ENCODE measurements at regions not wholly inside any gene's neighbourhood (a gene's known extent, or its start where the extent isn't known, plus 50 kb on each side); places are given as distances from the start of the nearest gene placed in this dataset.

DNA sequence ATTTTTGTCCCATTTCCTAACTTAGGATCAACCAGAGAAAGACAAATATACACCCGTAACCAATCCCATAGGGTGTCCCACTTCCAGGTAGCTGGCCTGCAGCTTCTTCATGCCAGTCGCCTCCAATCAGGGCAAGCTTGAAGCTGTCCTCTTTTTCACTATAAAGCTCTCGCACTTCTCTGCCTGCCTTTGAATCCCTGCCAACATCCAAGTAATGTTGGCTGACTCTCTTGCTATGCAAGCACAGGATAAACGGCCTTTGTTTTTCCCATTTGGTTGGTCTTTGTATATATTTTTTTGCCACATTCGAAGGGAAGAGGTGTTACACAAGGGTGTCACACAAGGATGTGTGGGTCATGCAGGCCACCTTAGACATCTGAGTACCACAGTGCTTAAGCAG lies 388.8 kb downstream of the CBLN2 start:
- no peaks in the 10 kb centered on the region for H3K27me3 ChIP-seq
- H2AFZ ChIP-seq = no peak overlapping the region
- no peaks in the 10 kb centered on the region for H3K36me3 ChIP-seq (replicated peaks; ENCODE audit: insufficient read depth, low read depth)
- no peak overlapping the region for H3K4me2 ChIP-seq
- TF ChIP-seq EZH2phosphoT487 (IDR thresholded peaks at IDR 0.05; ENCODE audit: low read depth, severe bottlenecking, unreplicated experiment) (no peak), EZH2 (IDR thresholded peaks at IDR 0.05; ENCODE audit: borderline replicate concordance) (no peak)
- TF ChIP-seq, protein P1, sequence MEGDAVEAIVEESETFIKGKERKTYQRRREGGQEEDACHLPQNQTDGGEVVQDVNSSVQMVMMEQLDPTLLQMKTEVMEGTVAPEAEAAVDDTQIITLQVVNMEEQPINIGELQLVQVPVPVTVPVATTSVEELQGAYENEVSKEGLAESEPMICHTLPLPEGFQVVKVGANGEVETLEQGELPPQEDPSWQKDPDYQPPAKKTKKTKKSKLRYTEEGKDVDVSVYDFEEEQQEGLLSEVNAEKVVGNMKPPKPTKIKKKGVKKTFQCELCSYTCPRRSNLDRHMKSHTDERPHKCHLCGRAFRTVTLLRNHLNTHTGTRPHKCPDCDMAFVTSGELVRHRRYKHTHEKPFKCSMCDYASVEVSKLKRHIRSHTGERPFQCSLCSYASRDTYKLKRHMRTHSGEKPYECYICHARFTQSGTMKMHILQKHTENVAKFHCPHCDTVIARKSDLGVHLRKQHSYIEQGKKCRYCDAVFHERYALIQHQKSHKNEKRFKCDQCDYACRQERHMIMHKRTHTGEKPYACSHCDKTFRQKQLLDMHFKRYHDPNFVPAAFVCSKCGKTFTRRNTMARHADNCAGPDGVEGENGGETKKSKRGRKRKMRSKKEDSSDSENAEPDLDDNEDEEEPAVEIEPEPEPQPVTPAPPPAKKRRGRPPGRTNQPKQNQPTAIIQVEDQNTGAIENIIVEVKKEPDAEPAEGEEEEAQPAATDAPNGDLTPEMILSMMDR (IDR thresholded peaks at IDR 0.05; ENCODE audit: poor library complexity) = no peak
- no peak overlapping the region for H3K4me3 ChIP-seq
- no peaks in the 10 kb centered on the region for H4K20me1 ChIP-seq (ENCODE audit: insufficient read depth, poor library complexity, severe bottlenecking)
- DNase-seq (ENCODE audit: low spot score) = no peak
- H3K9me2 ChIP-seq (replicated peaks; ENCODE audit: insufficient read depth) = no peaks in the 10 kb centered on the region
- H3K9me3 ChIP-seq (ENCODE audit: low read depth) = no peaks in the 10 kb centered on the region
- H3K27ac ChIP-seq = no peak overlapping the region
- H3K79me2 ChIP-seq = no peaks in the 10 kb centered on the region
- H3K4me1 ChIP-seq (ENCODE audit: insufficient read depth) = no peaks in the 10 kb centered on the region
- 80% methylated on average over 5 of the region's 5 CpGs for WGBS (ENCODE audit: low lambda C conversion rate, missing lambda C conversion rate)

DNA sequence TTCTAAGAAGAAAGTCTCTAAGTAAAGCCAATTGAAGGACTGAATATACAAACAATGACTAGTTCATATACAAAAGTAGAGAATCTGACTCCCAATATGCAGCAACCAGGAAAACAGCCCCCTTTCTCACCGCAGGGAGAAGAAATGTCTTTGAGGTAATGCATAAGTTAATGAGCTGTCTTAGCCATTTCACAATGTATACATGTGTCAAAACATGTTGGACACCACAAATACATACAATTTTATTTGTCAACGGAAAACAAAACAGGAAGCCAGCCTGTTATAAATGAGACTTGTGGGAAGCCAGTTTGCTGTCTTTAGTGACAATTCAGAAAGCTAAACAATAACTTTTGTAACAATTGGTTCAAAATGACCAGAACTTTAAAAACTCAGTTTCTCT lies 389.2 kb downstream of the CBLN2 start:
- Histone ChIP-seq H3K27ac (no peak overlapping the region), H3K27me3 (no peaks in the 10 kb centered on the region), H4K20me1 (ENCODE audit: insufficient read depth, poor library complexity, severe bottlenecking) (no peaks in the 10 kb centered on the region), H3K9me3 (ENCODE audit: low read depth) (no peaks in the 10 kb centered on the region), H3K79me2 (no peaks in the 10 kb centered on the region), H2AFZ (no peak overlapping the region), H3K4me3 (no peak overlapping the region), H3K4me1 (ENCODE audit: insufficient read depth) (no peaks in the 10 kb centered on the region), H3K4me2 (no peak overlapping the region), H3K9me2 (replicated peaks; ENCODE audit: insufficient read depth) (no peaks in the 10 kb centered on the region), H3K36me3 (replicated peaks; ENCODE audit: insufficient read depth, low read depth) (no peaks in the 10 kb centered on the region)
- TF ChIP-seq EZH2 (IDR thresholded peaks at IDR 0.05; ENCODE audit: borderline replicate concordance) (no peak), EZH2phosphoT487 (IDR thresholded peaks at IDR 0.05; ENCODE audit: low read depth, severe bottlenecking, unreplicated experiment) (no peak)
- TF ChIP-seq, protein P1 (IDR thresholded peaks at IDR 0.05; ENCODE audit: poor library complexity) = no peak
- WGBS (ENCODE audit: low lambda C conversion rate, missing lambda C conversion rate) = 86% methylated on average over 2 of the region's 2 CpGs
- DNase-seq (ENCODE audit: low spot score) = no peak

- H3K4me3 ChIP-seq = no peak overlapping the region
- 91% methylated on average over 6 of the region's 6 CpGs for WGBS (ENCODE audit: low lambda C conversion rate, missing lambda C conversion rate)
- no peaks in the 10 kb centered on the region for H3K27me3 ChIP-seq
- no peaks in the 10 kb centered on the region for H3K9me2 ChIP-seq (replicated peaks; ENCODE audit: insufficient read depth)
- TF ChIP-seq, protein P1 (IDR thresholded peaks at IDR 0.05; ENCODE audit: poor library complexity) = no peak
- no peak for TF ChIP-seq EZH2phosphoT487 (IDR thresholded peaks at IDR 0.05; ENCODE audit: low read depth, severe bottlenecking, unreplicated experiment)
- TF ChIP-seq EZH2 (IDR thresholded peaks at IDR 0.05; ENCODE audit: borderline replicate concordance) = no peak
- no peak for DNase-seq (ENCODE audit: low spot score)
- no peak overlapping the region for H3K4me2 ChIP-seq
- no peaks in the 10 kb centered on the region for H4K20me1 ChIP-seq (ENCODE audit: insufficient read depth, poor library complexity, severe bottlenecking)
- H3K27ac ChIP-seq = no peak overlapping the region
- no peaks in the 10 kb centered on the region for H3K9me3 ChIP-seq (ENCODE audit: low read depth)
- H3K4me1 ChIP-seq (ENCODE audit: insufficient read depth) = no peaks in the 10 kb centered on the region
- no peaks in the 10 kb centered on the region for H3K79me2 ChIP-seq
- H2AFZ ChIP-seq = no peak overlapping the region
- no peaks in the 10 kb centered on the region for H3K36me3 ChIP-seq (replicated peaks; ENCODE audit: insufficient read depth, low read depth)
These were observed 391.2 kb downstream of the CBLN2 start for GRCh38 chr18:72152935-72153334.

- Histone ChIP-seq H4K20me1 (ENCODE audit: insufficient read depth, poor library complexity, severe bottlenecking) (no peaks in the 10 kb centered on the region), H3K27ac (no peak overlapping the region), H3K9me2 (replicated peaks; ENCODE audit: insufficient read depth) (no peaks in the 10 kb centered on the region), H3K36me3 (replicated peaks; ENCODE audit: insufficient read depth, low read depth) (no peaks in the 10 kb centered on the region), H2AFZ (no peak overlapping the region), H3K79me2 (no peaks in the 10 kb centered on the region), H3K4me3 (no peak overlapping the region), H3K4me2 (no peak overlapping the region), H3K27me3 (no peaks in the 10 kb centered on the region), H3K9me3 (ENCODE audit: low read depth) (no peaks in the 10 kb centered on the region), H3K4me1 (ENCODE audit: insufficient read depth) (no peaks in the 10 kb centered on the region)
- TF ChIP-seq EZH2phosphoT487 (IDR thresholded peaks at IDR 0.05; ENCODE audit: low read depth, severe bottlenecking, unreplicated experiment) = no peak
- DNase-seq (ENCODE audit: low spot score) = no peak
- 87% methylated on average over 3 of the region's 3 CpGs for WGBS (ENCODE audit: low lambda C conversion rate, missing lambda C conversion rate)
These were observed 396.3 kb downstream of the CBLN2 start for GRCh38 chr18:72147830-72148229.
